ENCODE measurements at regions not wholly inside any gene's neighbourhood (a gene's known extent, or its start where the extent isn't known, plus 50 kb on each side); places are given as distances from the start of the nearest gene placed in this dataset.
A peak's percentile ranks its signal among the peaks of the same experiment; 100 is the strongest.

- ChIA-PET CTCF (interaction anchor here (0.7 to 1.1 kb wide), 2 partner anchors 40 to 454 kb away, joined by 3 read pairs; no protein-coding TSS in a partner anchor), POLR2A (no interaction called here)
- H3K9me3 ChIP-seq (ENCODE audit: control insufficient read depth, insufficient read depth, low read depth, low read length), result no peaks in the 10 kb centered on the region; the same call in 1 of the 2 replicates
- no peaks in the 10 kb centered on the region for H3K4me1 ChIP-seq (ENCODE audit: control insufficient read depth, insufficient read depth, low read length)
- no peaks in the 10 kb centered on the region for H3K36me3 ChIP-seq (ENCODE audit: control insufficient read depth in 2 of 2, insufficient read depth in 1 of 2, low read length in 2 of 2)
- no peak for TF ChIP-seq ZNF48 (tag by site-specific recombination; IDR thresholded peaks at IDR 0.05)
- no peak for TF ChIP-seq ZNF169 (tag by site-specific recombination; IDR thresholded peaks at IDR 0.05)
- peak; percentile 86 for TF ChIP-seq ATF2 (tag by site-specific recombination; IDR thresholded peaks at IDR 0.05; ENCODE audit: low read depth)
- peak; percentile 38; the same call in 1 of the 2 replicates for TF ChIP-seq ZNF362 (tag by site-specific recombination; IDR thresholded peaks at IDR 0.05)
- no peak for TF ChIP-seq ZNF558 (tag by site-specific recombination; IDR thresholded peaks at IDR 0.05)
- TF ChIP-seq TSHZ1 (tag by site-specific recombination; IDR thresholded peaks at IDR 0.05; ENCODE audit: borderline replicate concordance), result no peak
- TF ChIP-seq MYNN (tag by site-specific recombination; IDR thresholded peaks at IDR 0.05; ENCODE audit: borderline replicate concordance), result no peak
- no peak for TF ChIP-seq ZNF202 (tag by site-specific recombination; IDR thresholded peaks at IDR 0.05; ENCODE audit: borderline replicate concordance)
- TF ChIP-seq IKZF3 (tag by site-specific recombination; IDR thresholded peaks at IDR 0.05), result 0 out of 2 replicates have a peak, but pooled peaks have one; percentile 27
- TF ChIP-seq KLF1 (tag by site-specific recombination; IDR thresholded peaks at IDR 0.05), result no peak
- TF ChIP-seq ZNF366 (tag by site-specific recombination; conservative IDR thresholded peaks at IDR 0.05), result no peak
- TF ChIP-seq ZNF10 (tag by site-specific recombination; IDR thresholded peaks at IDR 0.05), result 0 out of 2 replicates have a peak, but pooled peaks have one; percentile 26
- H3K27ac ChIP-seq (ENCODE audit: extremely low read depth, low read depth, low read length), result no peak overlapping the region
- H3K4me3 ChIP-seq (ENCODE audit: low read depth, low read length), result no peak overlapping the region
Observed at GRCh38 chr5:96297290-96297689, 135.8 kb downstream of the PCSK1 start.

GRCh38 chr5:96294884-96295202 is 138.2 kb downstream of the PCSK1 start:
- CTCF ChIA-PET, result interaction anchor here (2.1 kb wide), 1 partner anchor 10 kb away, joined by 6 read pairs; no protein-coding TSS in a partner anchor
- no peaks in the 10 kb centered on the region for H3K9me3 ChIP-seq (ENCODE audit: control insufficient read depth, insufficient read depth, low read depth, low read length)
- H3K4me1 ChIP-seq (ENCODE audit: control insufficient read depth, insufficient read depth, low read length), result no peaks in the 10 kb centered on the region
- no peak overlapping the region for H3K4me3 ChIP-seq (ENCODE audit: low read depth, low read length)
- TF ChIP-seq ZNF785 (tag by site-specific recombination; IDR thresholded peaks at IDR 0.05) (no peak), ZSCAN30 (tag by site-specific recombination; IDR thresholded peaks at IDR 0.05) (no peak), ZNF433 (tag by site-specific recombination; IDR thresholded peaks at IDR 0.05; ENCODE audit: low read depth) (no peak), ZNF19 (tag by site-specific recombination; IDR thresholded peaks at IDR 0.05; ENCODE audit: low read depth) (no peak), ZNF223 (tag by site-specific recombination; IDR thresholded peaks at IDR 0.05) (no peak), KLF7 (tag by site-specific recombination; IDR thresholded peaks at IDR 0.05; ENCODE audit: borderline replicate concordance) (no peak), ZNF501 (tag by site-specific recombination; IDR thresholded peaks at IDR 0.05) (no peak), ZNF202 (tag by site-specific recombination; IDR thresholded peaks at IDR 0.05; ENCODE audit: borderline replicate concordance) (no peak), ZNF707 (tag by site-specific recombination; IDR thresholded peaks at IDR 0.05) (no peak), ZNF571 (tag by site-specific recombination; IDR thresholded peaks at IDR 0.05) (no peak), ZNF362 (tag by site-specific recombination; IDR thresholded peaks at IDR 0.05) (no peak), ZNF214 (tag by site-specific recombination; IDR thresholded peaks at IDR 0.05; ENCODE audit: borderline replicate concordance) (no peak)
- POLR2A ChIA-PET, result no interaction called here
- no peaks in the 10 kb centered on the region for H3K36me3 ChIP-seq (ENCODE audit: control insufficient read depth in 2 of 2, insufficient read depth in 1 of 2, low read length in 2 of 2)
- H3K27ac ChIP-seq (ENCODE audit: extremely low read depth, low read depth, low read length), result no peak overlapping the region
